Karpas-422 (cell line): ENCODE measurements at regions not wholly inside any gene's neighbourhood (a gene's known extent, or its start where the extent isn't known, plus 50 kb on each side); places are given as distances from the start of the nearest gene placed in this dataset.

ENCODE experiments used
- DNase-seq: peaks from one replicate; pipeline ENCODE4 v3.0.0-alpha.2; 2015
- H2AFZ ChIP-seq: fragments of 200-600 bp; sonication (generic); 2 replicates; pipeline ENCODE4 v1.6.1; 2014; ENCODE audit warnings: antibody characterized with exemption, low read length, mixed read lengths
- H3K27ac ChIP-seq: fragments of 200-600 bp; sonication (generic); 2 replicates; pipeline ENCODE4 v1.5.1; 2014; ENCODE audit warnings: mild to moderate bottlenecking, low read length, moderate library complexity
- H3K27me3 ChIP-seq: fragments of 200-600 bp; sonication (generic); 2 replicates; pipeline ENCODE4 v1.6.1; 2014; ENCODE audit warnings: low read length, mixed read lengths
- H3K36me3 ChIP-seq: fragments of 200-600 bp; sonication (generic); 2 replicates; pipeline ENCODE4 v1.6.1; 2014; ENCODE audit warnings: low read length, mixed read lengths; ENCODE audit not compliant: insufficient read depth
- H3K4me1 ChIP-seq: fragments of 200-600 bp; sonication (generic); 2 replicates; pipeline ENCODE4 v1.6.1; 2014; ENCODE audit warnings: mild to moderate bottlenecking, low read length, mixed read lengths
- H3K4me2 ChIP-seq: fragments of 200-600 bp; sonication (generic); 2 replicates; pipeline ENCODE4 v1.6.1; 2014; ENCODE audit warnings: low read length, low read depth, mild to moderate bottlenecking; ENCODE audit not compliant: poor library complexity, severe bottlenecking
- H3K4me3 ChIP-seq: fragments of 200-600 bp; sonication (generic); 2 replicates; pipeline ENCODE4 v1.5.1; 2014; ENCODE audit warnings: mild to moderate bottlenecking, antibody characterized with exemption, low read length, mixed read lengths
- H3K79me2 ChIP-seq: fragments of 200-600 bp; sonication (generic); 2 replicates; pipeline ENCODE4 v1.6.1; 2014; ENCODE audit warnings: mild to moderate bottlenecking, low read length, mixed read lengths
- H3K9ac ChIP-seq: fragments of 200-600 bp; sonication (generic); 2 replicates; pipeline ENCODE4 v1.6.0; 2014; ENCODE audit warnings: low read length
- H3K9me2 ChIP-seq: fragments of 200-600 bp; sonication (generic), shearing (Covaris generic); replicated peaks from 2 replicates; pipeline ENCODE4 v1.6.0; 2014; ENCODE audit warnings: mild to moderate bottlenecking, low read length, moderate library complexity; ENCODE audit not compliant: insufficient read depth
- H3K9me3 ChIP-seq: fragments of 300-700, 200-600 bp; sonication (generic); 2 replicates; pipeline ENCODE4 v1.6.1; 2014; ENCODE audit warnings: low read length, mixed read lengths
- H4K20me1 ChIP-seq: fragments of 200-600 bp; sonication (generic); 2 replicates; pipeline ENCODE4 v1.6.1; 2014; ENCODE audit warnings: mild to moderate bottlenecking, antibody characterized with exemption, low read length, low read depth; ENCODE audit not compliant: insufficient read depth

DNA sequence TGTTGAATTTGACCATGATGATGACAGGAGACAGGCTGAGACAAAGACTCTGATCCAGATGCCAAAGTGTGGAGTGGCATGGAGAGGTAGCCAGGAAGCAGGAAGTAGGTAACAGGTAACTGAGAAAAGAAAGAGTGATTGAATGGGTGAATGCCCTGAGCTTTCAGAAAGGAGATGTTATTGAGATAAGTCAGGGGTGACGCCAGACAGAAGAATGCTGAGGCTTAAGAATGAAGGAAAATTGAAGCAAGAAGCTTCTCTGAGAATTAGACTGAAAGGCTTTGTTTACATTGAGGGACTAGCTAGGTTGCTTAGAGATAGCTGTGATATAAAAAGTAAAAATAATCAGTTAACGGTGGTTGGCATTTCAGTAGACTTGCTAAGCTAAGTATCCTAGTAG, 165.7 kb downstream of the PSAT1 start:
- H3K4me1 ChIP-seq, result no peaks in the 10 kb centered on the region
- H4K20me1 ChIP-seq, result no peaks in the 10 kb centered on the region
- DNase-seq, result no peak
- H3K9me2 ChIP-seq, result no peaks in the 10 kb centered on the region
- no peaks in the 10 kb centered on the region for H3K36me3 ChIP-seq
- no peak overlapping the region for H3K4me2 ChIP-seq
- H3K9me3 ChIP-seq, result no peaks in the 10 kb centered on the region
- H3K4me3 ChIP-seq, result no peak overlapping the region
- H3K79me2 ChIP-seq, result no peaks in the 10 kb centered on the region
- H3K27me3 ChIP-seq, result no peaks in the 10 kb centered on the region
- H2AFZ ChIP-seq, result no peak overlapping the region
- H3K27ac ChIP-seq, result no peak overlapping the region
- no peak overlapping the region for H3K9ac ChIP-seq

DNA sequence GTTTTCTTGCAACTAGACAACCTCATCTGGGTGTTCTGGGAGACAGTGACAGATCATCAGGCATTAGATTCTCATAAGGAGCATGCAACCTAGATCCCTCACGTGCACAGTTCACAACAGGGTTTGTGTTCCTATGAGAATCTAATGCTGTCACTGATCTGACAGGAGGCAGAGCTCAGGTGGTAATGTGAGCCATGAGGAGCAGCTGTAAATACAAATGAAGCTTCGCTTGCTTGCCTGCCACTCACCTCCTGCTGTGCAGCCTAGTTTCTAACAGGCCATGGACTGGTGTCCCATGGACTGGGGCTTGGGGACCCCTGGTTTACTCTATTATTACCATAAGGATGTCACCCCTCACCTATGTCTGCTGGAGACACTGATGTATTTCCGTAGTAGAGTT, 166.8 kb downstream of the PSAT1 start:
- Histone ChIP-seq H4K20me1 (no peaks in the 10 kb centered on the region), H3K9me2 (no peaks in the 10 kb centered on the region), H3K9me3 (no peaks in the 10 kb centered on the region), H3K4me3 (no peak overlapping the region), H3K4me2 (no peak overlapping the region), H3K27me3 (no peaks in the 10 kb centered on the region), H3K9ac (no peak overlapping the region), H3K79me2 (no peaks in the 10 kb centered on the region), H2AFZ (no peak overlapping the region), H3K4me1 (no peaks in the 10 kb centered on the region), H3K36me3 (no peaks in the 10 kb centered on the region), H3K27ac (no peak overlapping the region)
- no peak for DNase-seq

DNA sequence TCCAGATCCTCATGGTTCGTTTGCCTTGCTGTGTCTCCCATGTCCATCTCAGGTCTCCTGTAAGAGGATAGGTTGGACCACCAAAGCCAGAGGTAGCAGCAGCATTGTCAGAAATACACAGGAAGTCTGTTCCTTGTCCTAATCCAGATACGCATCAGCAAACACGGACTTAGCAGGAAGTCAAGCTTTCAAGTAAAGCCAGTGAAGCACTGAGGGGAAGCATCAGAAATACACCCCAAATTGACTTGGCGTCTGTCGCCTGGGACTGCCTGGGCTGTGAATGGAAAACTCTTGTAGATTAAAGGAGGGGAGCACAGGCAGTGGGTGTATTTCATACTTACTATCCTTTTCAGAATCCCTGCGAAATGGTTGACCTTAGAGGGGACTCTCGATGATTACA, 171.3 kb downstream of the PSAT1 start:
- no peak for DNase-seq
- no peaks in the 10 kb centered on the region for H3K9me2 ChIP-seq
- H3K4me2 ChIP-seq, result no peak overlapping the region
- H3K4me3 ChIP-seq, result no peak overlapping the region
- H3K9me3 ChIP-seq, result no peaks in the 10 kb centered on the region
- H3K4me1 ChIP-seq, result peaks cover 6% of the 10 kb centered on the region
- H3K79me2 ChIP-seq, result no peaks in the 10 kb centered on the region
- no peaks in the 10 kb centered on the region for H4K20me1 ChIP-seq
- no peak overlapping the region for H3K27ac ChIP-seq
- H3K9ac ChIP-seq, result no peak overlapping the region
- no peaks in the 10 kb centered on the region for H3K27me3 ChIP-seq
- H2AFZ ChIP-seq, result no peak overlapping the region
- no peaks in the 10 kb centered on the region for H3K36me3 ChIP-seq

DNA sequence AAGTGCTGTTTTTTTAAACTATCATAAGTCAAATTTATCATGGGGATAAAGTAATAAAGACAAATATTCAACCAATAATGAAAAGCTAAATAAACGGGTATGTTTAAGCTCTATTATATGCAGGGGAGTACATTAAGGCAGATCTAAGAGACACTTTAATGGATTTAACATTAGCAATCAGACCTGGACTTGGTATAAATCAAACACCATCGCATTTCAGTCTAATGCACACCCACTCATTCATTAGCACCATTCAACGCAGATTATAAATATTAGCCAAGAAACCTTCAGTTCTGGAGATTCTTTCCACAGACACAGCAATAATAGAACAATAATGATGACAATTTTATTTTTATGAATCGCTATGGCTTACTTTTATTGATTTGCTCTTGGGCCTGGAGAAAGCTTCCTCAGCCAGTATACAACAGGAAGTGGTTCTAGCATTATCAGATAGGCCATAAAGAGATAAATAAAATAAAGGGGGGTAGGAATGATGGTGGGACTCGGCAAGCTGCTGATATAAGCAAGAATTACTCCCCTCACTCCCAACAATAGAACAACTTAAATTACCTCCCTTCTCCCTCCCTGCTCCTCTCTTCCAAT, 172.2 kb downstream of the PSAT1 start:
- peaks cover 12% of the 10 kb centered on the region for H3K4me1 ChIP-seq
- H3K9ac ChIP-seq, result no peak overlapping the region
- no peak overlapping the region for H3K4me3 ChIP-seq
- H3K9me3 ChIP-seq, result no peaks in the 10 kb centered on the region
- DNase-seq, result no peak
- H3K79me2 ChIP-seq, result no peaks in the 10 kb centered on the region
- no peak overlapping the region for H3K27ac ChIP-seq
- H3K36me3 ChIP-seq, result no peaks in the 10 kb centered on the region
- no peak overlapping the region for H3K4me2 ChIP-seq
- no peaks in the 10 kb centered on the region for H3K27me3 ChIP-seq
- no peaks in the 10 kb centered on the region for H3K9me2 ChIP-seq
- no peaks in the 10 kb centered on the region for H4K20me1 ChIP-seq
- no peak overlapping the region for H2AFZ ChIP-seq

DNA sequence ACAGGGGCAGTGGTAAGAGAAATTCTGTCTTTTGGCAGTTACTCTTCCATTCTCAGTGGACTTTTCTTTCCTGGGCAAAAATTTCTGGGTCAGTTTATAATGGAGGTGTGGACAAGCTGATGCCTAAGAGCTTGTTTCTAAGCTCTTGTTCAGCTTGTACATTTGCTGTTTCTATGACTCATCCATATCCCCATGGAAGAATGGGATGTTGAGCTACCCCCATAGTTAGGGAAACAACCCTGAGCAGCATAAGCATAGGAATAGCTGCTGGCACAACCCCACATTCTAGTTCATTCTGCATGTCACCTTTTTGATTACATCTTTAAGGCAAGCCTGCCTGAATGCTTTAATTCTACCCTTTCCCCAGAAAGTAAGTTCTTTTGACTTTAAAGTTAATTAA, 173.3 kb downstream of the PSAT1 start:
- Histone ChIP-seq H2AFZ (no peak overlapping the region), H4K20me1 (no peaks in the 10 kb centered on the region), H3K4me1 (peaks cover 12% of the 10 kb centered on the region), H3K4me2 (no peak overlapping the region), H3K27ac (no peak overlapping the region), H3K27me3 (no peaks in the 10 kb centered on the region), H3K9me3 (no peaks in the 10 kb centered on the region), H3K79me2 (no peaks in the 10 kb centered on the region), H3K9ac (no peak overlapping the region), H3K36me3 (no peaks in the 10 kb centered on the region), H3K9me2 (no peaks in the 10 kb centered on the region), H3K4me3 (no peak overlapping the region)
- no peak for DNase-seq

DNA sequence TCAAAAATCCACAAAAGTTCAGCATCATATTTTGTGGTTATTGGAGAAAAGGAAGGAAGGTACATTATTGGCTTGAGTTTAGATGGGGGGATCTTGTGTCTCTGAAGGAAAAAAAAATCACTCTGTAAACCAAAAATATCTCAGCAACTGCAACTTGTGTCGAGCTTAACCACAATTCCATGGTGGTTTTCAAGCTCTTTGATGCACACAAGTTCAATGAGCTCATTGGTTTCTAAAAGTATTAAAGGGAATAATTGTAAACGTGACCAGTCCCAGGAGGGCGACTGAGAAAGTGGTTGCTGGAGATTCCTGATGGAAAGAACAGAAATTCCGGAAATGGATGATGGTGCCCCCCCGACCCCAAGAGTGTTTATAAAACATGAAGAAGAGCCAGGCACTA, 173.8 kb downstream of the PSAT1 start:
- no peak for DNase-seq
- Histone ChIP-seq H4K20me1 (no peaks in the 10 kb centered on the region), H3K4me1 (peaks cover 12% of the 10 kb centered on the region), H3K9ac (no peak overlapping the region), H3K79me2 (no peaks in the 10 kb centered on the region), H3K4me3 (no peak overlapping the region), H3K36me3 (no peaks in the 10 kb centered on the region), H3K9me3 (no peaks in the 10 kb centered on the region), H3K4me2 (no peak overlapping the region), H3K27me3 (no peaks in the 10 kb centered on the region), H2AFZ (no peak overlapping the region), H3K9me2 (no peaks in the 10 kb centered on the region), H3K27ac (no peak overlapping the region)

DNA sequence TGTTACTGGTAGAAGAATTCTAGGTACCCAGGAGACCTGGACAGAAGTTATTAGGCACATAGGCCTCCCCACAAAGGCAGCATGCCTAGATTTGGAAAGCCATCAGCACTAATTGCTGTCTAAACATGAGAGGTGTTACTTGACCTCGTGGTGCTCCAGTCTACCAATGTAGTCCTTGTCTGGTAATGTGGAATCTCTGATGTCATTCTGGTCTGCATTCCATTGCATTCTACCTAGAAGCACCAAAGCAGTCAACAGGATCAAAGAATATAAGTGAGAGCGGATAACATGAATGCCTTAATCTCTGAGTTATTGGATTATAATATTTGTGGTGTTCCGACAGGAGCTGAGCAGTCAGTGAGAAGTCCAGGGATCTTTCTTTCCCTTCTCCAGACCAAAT, 175.2 kb downstream of the PSAT1 start:
- no peak overlapping the region for H3K4me3 ChIP-seq
- no peaks in the 10 kb centered on the region for H3K79me2 ChIP-seq
- H3K9me2 ChIP-seq, result no peaks in the 10 kb centered on the region
- no peak for DNase-seq
- no peak overlapping the region for H3K4me2 ChIP-seq
- no peaks in the 10 kb centered on the region for H4K20me1 ChIP-seq
- H3K9ac ChIP-seq, result no peak overlapping the region
- H3K4me1 ChIP-seq, result peaks cover 12% of the 10 kb centered on the region
- H3K36me3 ChIP-seq, result no peaks in the 10 kb centered on the region
- no peaks in the 10 kb centered on the region for H3K27me3 ChIP-seq
- no peak overlapping the region for H3K27ac ChIP-seq
- no peak overlapping the region for H2AFZ ChIP-seq
- no peaks in the 10 kb centered on the region for H3K9me3 ChIP-seq

DNA sequence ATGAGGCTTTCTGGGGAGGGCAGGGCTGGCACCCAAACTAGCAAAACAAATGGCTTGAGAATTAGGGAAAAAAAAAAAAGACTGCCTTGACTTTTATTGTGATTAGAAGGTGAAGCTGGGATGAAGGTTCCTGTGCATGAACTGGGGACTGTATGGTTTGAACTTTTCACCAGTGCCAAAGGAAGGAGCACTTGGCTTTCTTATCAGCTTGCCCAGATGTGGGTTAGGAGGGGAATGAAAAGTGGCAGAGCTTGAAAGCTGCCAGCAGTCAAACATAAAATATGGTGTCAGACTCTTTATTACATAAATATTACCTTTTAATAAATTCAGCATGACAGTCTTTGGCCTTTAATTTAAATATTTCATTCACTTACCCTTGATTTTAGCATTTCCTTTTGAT, 182.5 kb downstream of the PSAT1 start:
- Histone ChIP-seq H3K9ac (no peak overlapping the region), H3K27me3 (no peaks in the 10 kb centered on the region), H4K20me1 (no peaks in the 10 kb centered on the region), H3K4me1 (no peaks in the 10 kb centered on the region), H3K79me2 (no peaks in the 10 kb centered on the region), H3K9me2 (no peaks in the 10 kb centered on the region), H3K4me3 (no peak overlapping the region), H3K36me3 (no peaks in the 10 kb centered on the region), H3K27ac (no peak overlapping the region), H3K9me3 (no peaks in the 10 kb centered on the region; the same call in 1 of the 2 replicates), H2AFZ (no peak overlapping the region), H3K4me2 (no peak overlapping the region)
- DNase-seq, result no peak

DNA sequence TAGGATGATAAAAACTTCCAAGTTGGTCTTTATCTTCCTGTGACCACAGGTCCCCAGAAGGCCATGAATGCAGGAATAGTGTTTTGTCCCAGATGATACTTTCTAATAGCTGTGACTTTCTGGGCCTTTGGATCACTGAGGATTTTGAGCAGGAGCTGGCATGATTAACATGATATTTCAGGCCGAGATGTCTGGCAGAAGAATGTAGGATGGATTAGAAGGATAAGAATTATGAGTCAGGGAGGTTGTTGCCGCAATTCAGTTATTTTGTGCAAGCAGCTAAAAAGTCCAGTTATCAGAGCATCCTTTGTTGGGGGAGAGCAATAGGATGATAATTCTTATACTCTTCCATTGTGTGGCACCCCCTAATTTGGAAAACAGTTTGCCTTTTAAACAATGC, 189.7 kb downstream of the PSAT1 start:
- H3K9ac ChIP-seq, result no peak overlapping the region
- no peak for DNase-seq
- H3K27me3 ChIP-seq, result no peaks in the 10 kb centered on the region
- H4K20me1 ChIP-seq, result no peaks in the 10 kb centered on the region
- no peak overlapping the region for H3K4me2 ChIP-seq
- H3K79me2 ChIP-seq, result no peaks in the 10 kb centered on the region
- H3K27ac ChIP-seq, result no peak overlapping the region
- no peaks in the 10 kb centered on the region; the same call in 1 of the 2 replicates for H3K9me3 ChIP-seq
- H3K36me3 ChIP-seq, result no peaks in the 10 kb centered on the region
- H2AFZ ChIP-seq, result no peak overlapping the region
- H3K4me3 ChIP-seq, result no peak overlapping the region
- H3K4me1 ChIP-seq, result no peaks in the 10 kb centered on the region
- no peaks in the 10 kb centered on the region for H3K9me2 ChIP-seq
